ENCODE measurements at regions not wholly inside any gene's neighbourhood (a gene's known extent, or its start where the extent isn't known, plus 50 kb on each side); places are given as distances from the start of the nearest gene placed in this dataset.

DNA sequence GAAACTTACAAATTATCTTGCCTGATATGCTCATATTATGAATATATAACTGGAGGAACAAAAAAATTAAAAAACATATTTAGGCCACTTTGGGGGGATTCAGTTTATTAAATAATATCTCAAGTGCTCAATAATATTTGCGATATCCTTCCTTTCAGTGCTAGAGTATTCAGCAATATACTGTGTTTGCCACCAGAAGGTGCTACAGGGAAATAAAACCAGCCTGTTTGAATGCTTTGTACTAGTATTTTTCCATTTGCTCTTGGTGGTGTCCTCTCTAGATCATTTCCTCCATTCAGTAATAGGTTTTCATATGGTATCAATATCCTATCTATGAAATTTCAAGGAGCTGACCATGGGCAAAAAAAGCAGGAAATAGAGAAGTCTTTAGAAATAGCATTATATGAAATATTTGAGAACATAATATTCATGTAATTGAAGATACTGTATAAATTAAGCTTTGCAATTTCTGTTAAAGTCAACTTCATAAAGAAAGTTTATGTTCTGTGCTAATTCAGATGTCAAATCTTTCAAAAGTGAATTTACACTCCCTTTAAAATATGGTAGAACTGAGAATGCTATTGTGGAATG, 106.2 kb upstream of the NAV3 start:
- no peak for DNase-seq (ENCODE audit: low read depth in 4 of 4, low spot score in 2 of 4)

DNA sequence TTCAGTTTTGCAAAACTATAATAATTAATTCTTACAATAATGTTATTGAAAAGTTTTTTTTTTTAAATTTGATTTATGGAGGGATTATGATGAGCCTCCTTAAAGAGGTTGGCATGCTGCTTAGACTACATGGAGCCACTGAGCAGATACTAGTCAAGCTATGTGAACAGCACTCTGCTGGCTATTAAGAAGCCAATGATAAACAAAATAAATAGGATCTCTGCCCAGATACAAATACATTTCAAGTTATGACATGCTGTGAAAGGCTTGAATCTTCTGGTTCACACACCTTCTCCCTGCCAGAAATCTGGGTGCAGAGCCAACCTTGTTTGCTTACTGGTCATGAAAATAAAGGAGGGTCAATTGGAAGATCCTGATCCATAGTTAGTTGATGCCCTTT, 107.4 kb upstream of the NAV3 start:
- no peak for DNase-seq (ENCODE audit: low read depth in 4 of 4, low spot score in 2 of 4)

DNA sequence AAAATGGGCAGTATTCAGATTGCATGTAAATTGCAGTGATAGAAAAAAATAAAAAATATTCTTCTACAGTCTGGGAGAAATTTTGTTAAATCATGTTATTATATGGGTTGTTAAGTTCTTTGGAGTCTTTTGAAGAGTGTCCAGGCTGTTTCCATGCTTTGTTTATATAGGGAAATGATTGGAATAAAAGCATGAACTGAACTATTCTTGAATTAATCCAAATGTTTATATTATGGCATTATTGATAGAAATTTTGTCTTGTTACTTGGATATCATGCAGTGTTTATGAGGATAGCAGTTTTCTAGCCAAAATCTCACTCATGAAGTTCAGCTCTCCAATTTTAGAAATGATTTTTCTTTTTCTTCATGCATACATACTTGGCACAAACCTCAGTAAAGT, 108.2 kb upstream of the NAV3 start:
- no peak for DNase-seq (ENCODE audit: low read depth in 4 of 4, low spot score in 2 of 4)

DNA sequence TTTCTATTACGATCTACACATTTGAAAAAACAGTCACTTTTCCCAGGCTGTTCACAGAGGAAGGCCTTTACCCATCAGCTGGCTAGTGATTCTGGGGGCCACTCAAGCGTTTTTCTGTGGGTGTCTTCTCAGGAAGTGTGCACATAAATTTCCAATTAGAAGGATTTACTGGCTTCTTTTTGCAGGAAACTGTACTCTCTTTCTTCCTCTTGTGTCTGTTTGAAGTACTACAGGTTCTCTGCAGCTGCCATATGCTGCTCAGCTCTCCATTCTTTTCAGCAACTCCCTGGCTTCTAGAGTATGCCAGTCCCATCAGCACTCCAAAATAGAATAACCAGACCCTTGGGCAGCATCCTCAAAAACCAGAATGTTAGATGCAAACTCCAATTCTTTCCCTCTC, 110.4 kb upstream of the NAV3 start:
- no peak for DNase-seq (ENCODE audit: low read depth in 4 of 4, low spot score in 2 of 4)

DNA sequence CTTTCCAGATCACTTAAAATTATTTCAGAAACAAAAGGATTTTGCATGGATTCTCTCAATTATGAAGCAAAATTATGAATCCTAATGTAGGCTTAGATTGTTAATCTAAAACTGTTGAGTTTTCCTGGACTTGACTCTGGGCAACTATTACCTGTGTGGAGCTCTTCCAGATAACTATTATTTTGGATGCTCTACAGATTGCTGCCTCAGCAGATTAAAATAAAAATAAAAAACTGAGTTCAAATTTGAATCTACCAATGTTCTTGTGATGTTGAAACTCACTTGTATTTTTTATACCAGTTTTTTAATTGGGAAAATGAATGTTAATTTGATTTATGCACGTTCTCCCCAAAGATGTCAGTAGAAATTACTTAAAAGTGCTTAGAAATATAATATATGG, 120.5 kb upstream of the NAV3 start:
- DNase-seq (ENCODE audit: low read depth in 4 of 4, low spot score in 2 of 4): no peak

DNA sequence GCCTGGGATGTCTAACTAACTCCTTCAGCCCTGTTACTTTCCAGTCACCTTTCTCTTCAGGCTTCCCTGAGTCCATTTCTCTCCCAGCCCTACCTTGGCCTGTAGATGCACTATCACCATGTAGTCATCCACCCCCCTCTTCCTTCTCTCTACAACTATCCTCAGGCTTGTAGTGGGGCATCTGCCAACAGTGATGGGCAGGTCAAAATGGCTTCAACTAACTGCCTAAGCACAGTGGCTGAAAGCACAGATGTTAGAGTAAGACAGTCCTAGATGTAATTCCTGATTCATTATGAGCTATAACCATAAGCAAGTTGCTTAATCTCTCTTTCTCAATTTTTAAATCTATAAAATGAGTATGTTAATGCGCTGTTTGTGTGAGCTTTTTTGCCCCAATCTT, 133.6 kb upstream of the NAV3 start:
- no peak for DNase-seq (ENCODE audit: low read depth in 4 of 4, low spot score in 2 of 4)

DNA sequence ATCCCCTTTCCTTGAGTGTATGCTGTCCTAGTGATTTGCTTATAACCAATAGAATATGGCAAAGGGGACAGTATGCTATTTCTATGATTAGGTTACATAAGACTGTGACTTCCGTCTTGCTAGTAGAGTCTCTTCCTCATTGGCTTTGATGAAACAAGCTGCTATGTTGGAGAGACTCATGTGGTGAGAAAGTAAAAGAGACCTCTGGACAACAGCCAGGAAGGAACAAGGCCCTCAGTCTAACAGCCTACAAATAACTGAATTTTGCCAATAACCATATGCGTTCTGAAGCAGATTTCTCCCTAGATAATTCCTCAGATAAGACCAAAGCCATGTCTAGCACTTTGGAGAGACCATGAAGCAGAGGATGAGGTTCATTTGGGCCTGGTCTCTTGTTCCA, 134.5 kb upstream of the NAV3 start:
- no peak for DNase-seq (ENCODE audit: low read depth in 4 of 4, low spot score in 2 of 4)

DNA sequence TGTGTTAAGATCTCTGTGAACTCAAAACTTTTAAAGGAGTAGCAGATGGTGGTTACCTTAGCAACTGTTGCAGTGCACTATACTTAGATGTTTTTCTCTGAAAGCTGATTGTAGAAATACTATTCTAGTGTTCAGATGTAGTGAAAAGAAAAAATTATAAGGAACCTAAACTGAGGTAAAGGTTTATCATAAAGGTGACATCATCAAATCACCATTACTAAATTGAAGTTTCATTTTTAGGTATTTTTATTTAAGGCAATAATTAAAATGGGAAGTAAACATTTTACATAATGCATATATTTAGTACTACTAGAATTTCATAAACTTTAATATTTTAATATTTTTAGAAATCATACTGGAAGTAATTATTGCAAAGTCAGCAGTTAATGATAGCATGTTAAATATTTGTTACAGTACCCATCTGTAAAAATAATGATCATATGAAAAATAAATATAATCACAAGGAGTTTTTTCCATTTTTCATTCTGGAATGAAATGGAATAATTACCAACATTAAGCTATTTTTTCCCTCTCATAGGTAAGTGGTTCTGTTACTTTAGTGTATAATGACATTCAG, 141.1 kb upstream of the NAV3 start:
- DNase-seq (ENCODE audit: low read depth in 4 of 4, low spot score in 2 of 4): no peak

DNA sequence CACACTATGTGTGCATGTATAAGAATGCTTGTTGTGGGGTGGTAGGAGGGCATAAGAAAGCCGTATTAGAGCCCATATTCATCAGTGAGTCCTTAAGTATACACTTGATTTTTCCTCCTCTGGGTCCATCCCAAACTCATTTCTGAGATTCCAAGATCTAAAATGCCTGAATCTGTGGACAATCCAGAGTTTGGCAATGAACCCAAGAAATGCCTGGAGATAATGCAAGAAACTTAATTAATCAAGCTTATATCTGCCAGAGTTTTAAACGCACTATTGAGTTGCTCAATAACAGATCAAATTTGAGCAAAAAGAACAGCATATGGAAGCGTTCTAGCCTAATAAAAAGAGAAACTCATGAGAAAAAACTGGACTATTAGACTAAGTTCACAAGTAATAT, 143.4 kb upstream of the NAV3 start:
- no peak for DNase-seq (ENCODE audit: low read depth in 4 of 4, low spot score in 2 of 4)

DNA sequence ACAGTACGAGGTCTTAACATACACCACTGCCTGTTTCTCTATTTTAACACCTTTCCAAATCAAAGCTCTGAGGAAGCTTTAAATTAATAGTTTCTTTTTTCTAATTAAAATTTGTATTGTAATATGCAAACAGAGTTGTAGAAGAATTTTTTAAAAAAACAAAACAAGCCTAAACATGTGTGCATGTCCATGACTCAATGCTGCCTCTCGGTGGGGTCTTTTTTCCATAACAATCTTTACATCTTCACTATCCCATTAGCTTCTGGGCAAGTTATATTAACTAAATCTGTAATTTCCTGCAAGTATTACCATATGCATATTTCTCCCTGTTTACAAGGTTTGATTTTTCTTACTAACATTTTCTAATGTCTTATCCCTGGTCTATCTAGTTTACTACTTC, 143.9 kb upstream of the NAV3 start:
- DNase-seq (ENCODE audit: low read depth in 4 of 4, low spot score in 2 of 4): peak in 1 of 4 donors; percentile 7

DNA sequence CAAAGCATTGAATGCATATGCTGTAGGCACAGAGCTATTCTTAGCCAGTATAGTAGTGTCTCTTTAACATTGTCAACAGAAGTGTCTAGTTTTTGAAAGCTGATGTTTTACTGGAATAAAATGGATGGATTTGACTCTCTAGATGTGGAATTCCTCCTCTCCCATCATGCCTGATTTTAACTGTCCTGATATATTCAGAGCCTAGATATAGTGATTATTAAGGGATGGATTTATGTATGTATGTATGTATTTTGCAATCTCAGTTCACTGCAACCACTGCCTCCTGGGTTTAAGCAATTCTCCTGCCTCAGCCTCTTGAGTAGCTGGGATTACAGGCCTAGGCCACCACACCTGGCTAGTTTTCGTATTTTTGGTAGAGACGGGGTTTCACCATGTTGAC, 144.8 kb upstream of the NAV3 start:
- DNase-seq (ENCODE audit: low read depth in 4 of 4, low spot score in 2 of 4): no peak

DNA sequence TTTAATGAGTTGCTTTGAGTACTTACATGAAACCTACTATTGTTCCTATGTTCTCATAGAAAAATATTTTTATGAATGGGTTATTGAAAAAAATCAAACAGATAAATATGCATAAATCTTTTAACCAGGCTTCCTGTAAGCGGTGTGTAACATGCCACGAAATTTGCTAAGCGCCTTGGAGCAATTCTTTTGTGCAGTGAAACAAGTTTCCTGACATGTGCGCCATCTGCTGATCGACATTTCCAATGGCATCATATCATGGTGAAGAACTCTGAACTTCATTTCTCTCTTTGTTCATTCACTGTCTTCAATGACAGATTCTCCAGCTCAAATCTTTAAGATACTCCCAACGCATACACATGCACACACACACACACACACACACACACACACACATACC, 145.6 kb upstream of the NAV3 start:
- DNase-seq (ENCODE audit: low read depth in 4 of 4, low spot score in 2 of 4): peak; percentile 13 to 63 (median 34)

DNA sequence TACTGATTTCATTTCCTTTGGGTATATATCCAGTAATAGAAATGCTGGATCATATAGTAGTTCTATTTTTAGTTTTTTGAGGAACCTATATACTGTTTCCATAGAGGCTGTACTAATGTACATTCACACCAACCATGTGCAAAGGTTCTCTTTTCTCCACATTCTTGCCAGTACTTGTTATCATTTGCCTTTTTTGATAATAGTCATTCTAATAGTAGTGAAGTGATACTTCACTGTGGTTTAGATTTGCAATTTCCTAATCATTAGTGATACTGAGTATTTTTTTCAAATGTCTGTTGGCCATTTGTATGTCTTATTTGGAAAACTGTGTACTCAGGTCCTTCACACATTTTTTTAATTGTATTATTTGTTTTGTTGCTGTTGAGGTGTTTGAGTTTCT, 148.2 kb upstream of the NAV3 start:
- no peak for DNase-seq (ENCODE audit: low read depth in 4 of 4, low spot score in 2 of 4)

DNA sequence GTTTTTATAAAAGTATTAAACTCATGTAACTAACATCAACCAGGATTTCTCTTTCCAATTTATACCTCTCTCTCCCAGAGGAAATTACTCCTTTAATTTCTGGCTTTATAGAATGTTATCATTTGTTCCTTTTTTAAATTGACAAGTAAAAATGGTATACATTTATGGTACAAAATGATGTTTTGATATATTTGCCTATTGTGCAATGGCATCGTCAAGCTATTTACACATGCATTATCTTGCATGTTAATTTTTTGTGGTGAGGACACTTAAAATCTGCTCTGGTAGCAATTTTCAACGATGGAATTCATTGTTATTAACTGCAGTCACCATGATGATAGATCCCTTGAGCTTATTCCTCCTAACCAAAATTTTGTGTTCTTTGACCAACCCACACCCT, 149.0 kb upstream of the NAV3 start:
- no peak for DNase-seq (ENCODE audit: low read depth in 4 of 4, low spot score in 2 of 4)

DNA sequence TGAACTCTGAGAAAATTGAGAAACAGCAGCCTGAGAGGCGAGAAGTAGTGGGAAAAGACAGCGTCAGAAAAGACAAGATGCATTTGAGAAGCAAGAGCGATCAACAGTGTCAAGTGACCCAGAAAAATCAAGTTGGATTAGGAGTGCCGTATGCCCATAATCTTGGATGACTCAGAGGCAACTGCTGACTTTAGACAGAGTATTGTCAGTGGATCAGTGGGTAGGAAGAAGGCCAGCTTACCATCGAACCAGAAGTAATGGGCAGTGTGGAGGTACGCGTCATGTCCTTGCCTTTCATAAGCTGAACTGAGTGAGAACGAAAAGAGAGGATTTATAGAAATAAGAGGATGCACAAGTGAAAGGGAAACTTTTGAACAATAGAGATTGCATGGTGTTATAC, 151.0 kb upstream of the NAV3 start:
- no peak for DNase-seq (ENCODE audit: low read depth in 4 of 4, low spot score in 2 of 4)

DNA sequence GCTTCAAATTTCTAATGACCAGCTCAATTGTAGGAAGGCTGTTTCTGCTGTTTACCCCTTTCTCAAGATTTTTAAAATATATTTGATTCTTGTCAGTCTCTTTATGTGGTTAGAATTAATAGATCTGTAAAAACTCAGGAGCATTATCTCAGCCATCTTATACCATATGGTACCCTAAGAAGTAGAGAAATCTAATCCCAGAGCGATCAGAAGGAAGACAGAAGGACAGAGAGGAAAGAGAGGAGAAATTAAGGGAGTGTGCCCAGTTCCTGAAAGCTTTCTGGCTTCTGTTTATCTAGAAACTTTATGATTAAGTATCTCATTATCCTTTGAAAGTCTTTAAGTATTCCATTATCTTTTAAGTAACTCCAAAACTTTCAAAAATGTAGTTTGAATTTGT, 152.1 kb upstream of the NAV3 start:
- no peak for DNase-seq (ENCODE audit: low read depth in 4 of 4, low spot score in 2 of 4)

DNA sequence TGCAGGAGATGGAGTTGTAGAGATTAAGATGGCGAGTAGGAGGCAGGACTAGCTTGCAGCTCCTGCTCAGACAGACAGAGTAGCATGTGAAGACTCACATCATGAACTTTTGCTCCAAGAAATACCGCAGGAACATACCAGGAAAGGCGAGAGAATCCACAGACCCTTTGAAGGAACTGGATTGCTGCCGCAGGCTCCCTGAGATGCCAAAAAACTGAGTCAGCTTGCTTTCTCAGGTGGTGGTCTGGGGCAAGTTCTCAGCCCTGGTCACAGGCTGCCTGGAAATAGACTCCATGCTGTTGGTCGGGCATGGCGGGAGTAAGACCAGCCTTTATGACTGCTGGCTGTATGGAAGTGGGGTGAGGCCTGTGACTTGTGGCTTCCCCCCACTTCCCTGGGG, 163.6 kb upstream of the NAV3 start:
- no peak for DNase-seq (ENCODE audit: low read depth in 4 of 4, low spot score in 2 of 4)

DNA sequence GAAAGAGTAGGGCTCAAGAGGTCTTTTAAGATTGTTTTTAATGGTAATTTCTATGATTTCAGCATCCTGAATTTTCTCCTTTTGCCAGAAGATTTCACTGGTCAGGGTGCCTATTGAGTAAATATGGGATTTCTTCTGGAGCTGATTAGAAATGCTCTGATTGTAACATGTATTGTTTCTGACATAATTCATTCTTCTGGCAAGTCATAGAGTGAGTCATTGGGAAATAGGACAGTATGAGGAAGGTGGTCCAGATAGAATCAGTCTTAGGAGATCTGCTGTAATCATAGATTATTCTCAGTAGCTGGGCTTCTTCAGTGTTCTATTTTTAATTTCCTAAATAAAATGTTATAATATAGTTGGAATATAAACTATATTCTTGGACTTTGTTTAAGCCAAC, 182.0 kb upstream of the NAV3 start:
- DNase-seq (ENCODE audit: low read depth in 4 of 4, low spot score in 2 of 4): no peak

DNA sequence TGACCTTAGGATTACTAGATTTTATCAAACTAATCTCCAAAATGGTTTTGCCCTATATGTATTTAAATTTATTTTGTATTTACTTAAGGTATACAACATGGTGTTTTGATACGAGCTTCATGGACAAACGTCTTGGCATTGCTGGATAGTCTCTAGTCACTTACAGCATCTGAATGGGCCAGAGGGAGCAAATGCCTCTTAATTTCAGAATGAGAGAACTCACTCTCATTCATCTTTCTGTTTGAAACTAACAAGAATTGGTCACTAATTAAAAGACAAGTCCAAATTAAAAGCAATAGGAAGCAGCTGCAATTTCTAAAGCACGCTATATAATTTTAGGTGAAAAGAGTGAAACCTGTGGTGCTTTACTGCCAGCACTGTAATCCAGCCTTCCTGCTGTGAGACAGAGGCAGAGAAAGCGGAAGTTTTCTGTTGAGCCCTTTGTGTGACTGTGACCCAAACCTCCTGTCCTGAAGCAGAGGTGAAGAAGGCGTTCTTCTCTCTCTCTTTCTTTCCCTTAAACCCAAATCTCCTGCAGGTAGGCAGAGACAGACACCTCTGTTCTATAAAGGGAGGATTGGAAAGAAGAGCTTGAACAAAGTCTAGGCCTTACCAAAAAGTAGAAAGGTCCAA, 184.6 kb upstream of the NAV3 start:
- DNase-seq (ENCODE audit: low read depth in 4 of 4, low spot score in 2 of 4): no peak

DNA sequence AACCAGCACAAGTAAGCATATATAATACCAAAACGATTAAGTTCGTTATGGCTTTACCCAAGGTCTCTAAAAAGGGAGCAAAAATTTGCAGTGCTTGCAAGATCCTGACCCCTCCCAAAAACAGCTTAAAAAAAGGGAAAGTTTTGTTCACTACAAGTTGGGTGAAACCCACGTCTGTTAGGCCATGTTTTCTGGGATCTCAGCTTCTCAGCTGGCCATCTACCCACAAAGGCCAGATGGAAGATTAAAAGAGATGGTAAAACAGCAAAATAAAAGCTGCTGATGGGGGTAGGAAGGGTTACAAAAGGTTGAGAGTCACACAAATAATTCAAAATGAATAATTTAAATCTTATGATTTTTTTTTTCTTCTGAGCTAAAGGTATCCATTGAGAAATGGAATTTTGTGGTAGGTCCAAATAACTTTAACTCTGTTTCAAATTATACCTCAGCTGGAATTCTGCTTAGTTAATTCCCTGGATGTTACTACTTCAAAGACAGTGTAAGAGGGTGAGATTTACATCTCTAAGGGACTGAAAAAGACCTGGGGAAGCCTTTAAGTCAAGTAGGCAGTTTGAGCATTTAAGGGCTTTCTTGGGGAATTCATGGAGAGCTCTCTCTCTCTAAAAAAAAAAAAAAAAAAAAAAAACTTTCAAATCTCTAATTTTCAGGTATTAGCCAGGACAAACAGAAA, 185.6 kb upstream of the NAV3 start:
- no peak for DNase-seq (ENCODE audit: low read depth in 4 of 4, low spot score in 2 of 4)

DNA sequence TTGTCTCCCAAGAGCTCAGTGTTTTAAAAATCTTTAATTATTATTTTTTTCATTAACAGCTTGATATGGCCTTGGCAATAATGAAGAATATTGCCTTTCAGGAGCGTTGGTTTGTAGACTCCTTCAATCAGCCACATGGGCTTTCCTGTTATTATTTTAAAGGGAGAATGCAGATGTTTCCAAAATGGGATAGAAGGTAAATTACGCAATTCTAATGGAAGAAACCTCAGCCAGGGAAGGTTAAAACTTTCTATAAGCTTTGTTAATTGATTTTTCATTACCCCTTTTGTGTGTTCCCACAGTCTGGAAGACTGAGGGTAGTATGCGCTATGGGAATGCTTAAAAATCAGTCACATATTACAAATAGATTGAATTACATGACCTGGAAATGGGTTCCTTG, 188.4 kb upstream of the NAV3 start:
- DNase-seq (ENCODE audit: low read depth in 4 of 4, low spot score in 2 of 4): no peak

DNA sequence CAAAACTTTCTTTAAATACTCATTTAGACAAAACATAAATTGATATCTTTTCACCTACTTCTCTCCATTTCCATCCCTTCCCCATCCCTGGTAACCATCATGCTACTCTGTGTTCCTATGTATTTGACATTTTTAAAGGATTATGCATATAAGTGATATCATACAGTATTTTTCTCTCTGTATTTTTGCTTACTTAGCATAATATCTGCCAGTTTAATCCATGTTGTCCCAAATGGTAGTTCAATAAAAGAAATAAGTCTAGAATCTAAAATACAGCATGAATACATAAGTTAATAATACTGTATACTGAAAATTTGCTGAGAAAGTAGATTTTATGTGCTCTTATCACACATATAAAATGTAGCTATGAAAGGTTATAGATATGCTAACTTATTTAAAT, 190.3 kb upstream of the NAV3 start:
- no peak for DNase-seq (ENCODE audit: low read depth in 4 of 4, low spot score in 2 of 4)

Data from left renal cortex interstitium (tissue), 4 donors.